T-helper 1 cell treated with Interleukin-12 subunit alpha and Interleukin-12 subunit beta and Interleukin-4 antibody, amounts not matched to agents 30 ng/mL and 1 ng/mL, for 36 hours (primary cell): ENCODE measurements at regions not wholly inside any gene's neighbourhood (a gene's known extent, or its start where the extent isn't known, plus 50 kb on each side); places are given as distances from the start of the nearest gene placed in this dataset.
"Not testable (repeated sequence)": the region's sequence is repeated elsewhere in the genome, so short reads cannot be mapped to it uniquely, and the experiment has no call there.

Experiments
- intact Hi-C: fragments of 100-400 bp; cut with micrococcal nuclease; formaldehyde crosslinking; loops from one replicate; pipeline ENCODE4 v1.15.1; 2024

GRCh38 chr12:85424581-85425348 lies 144.7 kb downstream of the ALX1 start:
- intact Hi-C loops: loop anchor here (1.0 kb wide), 2 partner anchors 448 to 497 kb away; no protein-coding TSS in a partner anchor

GRCh38 chr12:85425349-85425612 lies 145.3 kb downstream of the ALX1 start:
- intact Hi-C loops: loop anchor here (1.0 kb wide), 2 partner anchors 447 to 496 kb away; no protein-coding TSS in a partner anchor

- intact Hi-C loops: loop anchor here (1.0 kb wide), 2 partner anchors 446 to 495 kb away; no protein-coding TSS in a partner anchor
Observed at GRCh38 chr12:85425926-85426325, 145.9 kb downstream of the ALX1 start.

GRCh38 chr12:85433148-85433547 lies 153.1 kb downstream of the ALX1 start:
- intact Hi-C loops: not testable (repeated sequence)

GRCh38 chr12:85440271-85440670 lies 160.3 kb downstream of the ALX1 start:
- intact Hi-C loops: no loop called here

- intact Hi-C loops: no loop called here
Observed at GRCh38 chr12:85441025-85441424, 161.0 kb downstream of the ALX1 start.

- intact Hi-C loops: no loop called here
Observed at GRCh38 chr12:85441741-85442140, 161.7 kb downstream of the ALX1 start.

GRCh38 chr12:85445060-85445938 lies 165.3 kb downstream of the ALX1 start:
- intact Hi-C loops: no loop called here

- intact Hi-C loops: loop anchor here (1.0 kb wide), 1 partner anchor 372 kb away; no protein-coding TSS in a partner anchor
Observed at GRCh38 chr12:85448031-85448430, 168.0 kb downstream of the ALX1 start.

GRCh38 chr12:85448548-85449139 lies 168.6 kb downstream of the ALX1 start:
- intact Hi-C loops: loop anchor here (1.0 kb wide), 1 partner anchor 372 kb away; no protein-coding TSS in a partner anchor

- intact Hi-C loops: no loop called here
Observed at GRCh38 chr12:85457016-85457415, 177.0 kb downstream of the ALX1 start.

- intact Hi-C loops: no loop called here
Observed at GRCh38 chr12:85461127-85461526, 181.1 kb downstream of the ALX1 start.

GRCh38 chr12:85462888-85463287 lies 182.9 kb downstream of the ALX1 start:
- intact Hi-C loops: no loop called here

GRCh38 chr12:85466890-85467289 lies 186.9 kb downstream of the ALX1 start:
- intact Hi-C loops: loop anchor here (5.0 kb wide), 1 partner anchor 110 kb away; no protein-coding TSS in a partner anchor

- intact Hi-C loops: loop anchor here (1.0 to 5.0 kb wide), 4 partner anchors 109 to 452 kb away; no protein-coding TSS in a partner anchor
Observed at GRCh38 chr12:85468356-85469157, 188.5 kb downstream of the ALX1 start.

- intact Hi-C loops: loop anchor here (5.0 kb wide), 1 partner anchor 108 kb away; no protein-coding TSS in a partner anchor
Observed at GRCh38 chr12:85469158-85470086, 189.4 kb downstream of the ALX1 start.

- intact Hi-C loops: not testable (repeated sequence)
Observed at GRCh38 chr12:85475277-85475676, 195.3 kb downstream of the ALX1 start.

- intact Hi-C loops: no loop called here
Observed at GRCh38 chr12:85476756-85477155, 196.7 kb downstream of the ALX1 start.

- intact Hi-C loops: no loop called here
Observed at GRCh38 chr12:85484387-85484786, 204.4 kb downstream of the ALX1 start.

- intact Hi-C loops: no loop called here
Observed at GRCh38 chr12:85489194-85489593, 209.2 kb downstream of the ALX1 start.
